ENCODE measurements at regions not wholly inside any gene's neighbourhood (a gene's known extent, or its start where the extent isn't known, plus 50 kb on each side); places are given as distances from the start of the nearest gene placed in this dataset.

GRCh38 chr3:104887069-104887468, 479.6 kb upstream of the ALCAM start:
- no peak for TF ChIP-seq CTCF (IDR thresholded peaks at IDR 0.05)
- no peak for TF ChIP-seq E2F6 (IDR thresholded peaks at IDR 0.05; ENCODE audit: borderline replicate concordance, low read depth)
- no peak for TF ChIP-seq USF2 (IDR thresholded peaks at IDR 0.05)
- no peak for TF ChIP-seq POLR2A (IDR thresholded peaks at IDR 0.05; ENCODE audit: low read length)
- no peak for TF ChIP-seq BHLHE40 (IDR thresholded peaks at IDR 0.05; ENCODE audit: low read depth, low read length)
- TF ChIP-seq EHMT2 (IDR thresholded peaks at IDR 0.05; ENCODE audit: low read depth): no peak
- no peak for TF ChIP-seq ELK1 (IDR thresholded peaks at IDR 0.05; ENCODE audit: low read depth, low read length)
- no peak for TF ChIP-seq SMC3 (IDR thresholded peaks at IDR 0.05)
- TF ChIP-seq REST (IDR thresholded peaks at IDR 0.05): no peak
- TF ChIP-seq HEYL (CRISPR knock-in tag; IDR thresholded peaks at IDR 0.05): no peak
- TF ChIP-seq PHF8 (IDR thresholded peaks at IDR 0.05; ENCODE audit: borderline replicate concordance, low read depth): no peak

Measured in A549 (cell line).